ENCODE measurements at regions not wholly inside any gene's neighbourhood (a gene's known extent, or its start where the extent isn't known, plus 50 kb on each side); places are given as distances from the start of the nearest gene placed in this dataset.

- TF ChIP-seq, protein P1, sequence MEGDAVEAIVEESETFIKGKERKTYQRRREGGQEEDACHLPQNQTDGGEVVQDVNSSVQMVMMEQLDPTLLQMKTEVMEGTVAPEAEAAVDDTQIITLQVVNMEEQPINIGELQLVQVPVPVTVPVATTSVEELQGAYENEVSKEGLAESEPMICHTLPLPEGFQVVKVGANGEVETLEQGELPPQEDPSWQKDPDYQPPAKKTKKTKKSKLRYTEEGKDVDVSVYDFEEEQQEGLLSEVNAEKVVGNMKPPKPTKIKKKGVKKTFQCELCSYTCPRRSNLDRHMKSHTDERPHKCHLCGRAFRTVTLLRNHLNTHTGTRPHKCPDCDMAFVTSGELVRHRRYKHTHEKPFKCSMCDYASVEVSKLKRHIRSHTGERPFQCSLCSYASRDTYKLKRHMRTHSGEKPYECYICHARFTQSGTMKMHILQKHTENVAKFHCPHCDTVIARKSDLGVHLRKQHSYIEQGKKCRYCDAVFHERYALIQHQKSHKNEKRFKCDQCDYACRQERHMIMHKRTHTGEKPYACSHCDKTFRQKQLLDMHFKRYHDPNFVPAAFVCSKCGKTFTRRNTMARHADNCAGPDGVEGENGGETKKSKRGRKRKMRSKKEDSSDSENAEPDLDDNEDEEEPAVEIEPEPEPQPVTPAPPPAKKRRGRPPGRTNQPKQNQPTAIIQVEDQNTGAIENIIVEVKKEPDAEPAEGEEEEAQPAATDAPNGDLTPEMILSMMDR (IDR thresholded peaks at IDR 0.05), result no peak
- no peak for TF ChIP-seq EZH2phosphoT487 (IDR thresholded peaks at IDR 0.05)
- no peak for TF ChIP-seq EZH2 (IDR thresholded peaks at IDR 0.05)
Measured at GRCh38 chr18:56282234-56283104, 355.9 kb downstream of the TXNL1 start.
